ENCODE measurements at regions not wholly inside any gene's neighbourhood (a gene's known extent, or its start where the extent isn't known, plus 50 kb on each side); places are given as distances from the start of the nearest gene placed in this dataset.
A peak's percentile ranks its signal among the peaks of the same experiment; 100 is the strongest.

GRCh38 chr3:72698154-72698917 is 149.9 kb downstream of the SHQ1 start:
- DNase-seq = no peak
- intact Hi-C loops (cut with DNase I) = no loop called here

DNA sequence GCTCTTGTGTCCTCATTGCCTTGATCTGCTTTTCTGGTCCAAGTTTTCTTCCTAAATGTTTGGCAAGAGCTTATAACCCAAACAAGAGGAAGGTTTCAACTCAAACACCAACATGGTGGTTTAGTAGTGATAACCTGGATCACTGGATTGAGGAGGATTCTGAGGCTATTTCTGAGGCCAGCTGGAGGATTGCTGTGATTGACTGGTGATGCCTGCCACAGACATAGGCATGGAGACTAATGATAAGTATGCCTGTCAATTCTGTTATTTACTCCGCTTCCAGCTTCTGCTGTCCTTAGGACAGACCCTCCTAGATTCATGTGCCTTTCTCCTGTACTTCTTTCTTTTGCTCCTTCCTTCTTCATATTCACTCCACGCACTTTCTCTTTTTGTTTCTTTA is 150.5 kb downstream of the SHQ1 start:
- intact Hi-C loops (cut with DNase I) = no loop called here
- DNase-seq = no peak

- no peak for DNase-seq
- intact Hi-C loops (cut with DNase I) = no loop called here
These were observed 151.4 kb downstream of the SHQ1 start for GRCh38 chr3:72696815-72697214.

- intact Hi-C loops (cut with DNase I) = no loop called here
- peak in 1 of 42 donors; percentile 12 for DNase-seq
These were observed 153.8 kb downstream of the SHQ1 start for GRCh38 chr3:72694398-72694797.

DNA sequence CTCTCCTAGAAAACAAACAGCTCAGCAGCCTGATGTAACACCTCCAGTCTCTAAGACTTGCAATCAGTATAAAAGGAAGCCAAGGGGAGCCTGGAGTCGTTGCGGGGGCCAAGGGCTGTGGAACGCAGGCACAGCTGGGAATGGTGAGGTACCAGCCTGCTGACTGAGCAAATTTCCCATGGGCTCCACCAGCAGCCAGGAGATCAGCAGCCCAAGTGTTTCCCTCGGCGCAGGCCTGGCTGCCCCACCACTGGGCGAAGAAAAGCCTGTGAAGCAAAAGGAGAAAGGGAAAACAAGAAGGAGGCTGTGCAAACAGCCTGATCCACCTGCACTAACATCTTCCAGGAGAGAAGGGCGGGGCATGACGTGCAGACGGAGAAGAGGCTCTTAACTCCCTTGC is 155.3 kb downstream of the SHQ1 start:
- intact Hi-C loops (cut with DNase I) = no loop called here
- peak in 1 of 42 donors; percentile 14 for DNase-seq

- intact Hi-C loops (cut with DNase I) = no loop called here
- DNase-seq = no peak
These were observed 157.6 kb downstream of the SHQ1 start for GRCh38 chr3:72690629-72691028.

GRCh38 chr3:72682936-72683452 is 165.3 kb downstream of the SHQ1 start:
- no peak for DNase-seq
- intact Hi-C loops (cut with DNase I) = no loop called here

DNA sequence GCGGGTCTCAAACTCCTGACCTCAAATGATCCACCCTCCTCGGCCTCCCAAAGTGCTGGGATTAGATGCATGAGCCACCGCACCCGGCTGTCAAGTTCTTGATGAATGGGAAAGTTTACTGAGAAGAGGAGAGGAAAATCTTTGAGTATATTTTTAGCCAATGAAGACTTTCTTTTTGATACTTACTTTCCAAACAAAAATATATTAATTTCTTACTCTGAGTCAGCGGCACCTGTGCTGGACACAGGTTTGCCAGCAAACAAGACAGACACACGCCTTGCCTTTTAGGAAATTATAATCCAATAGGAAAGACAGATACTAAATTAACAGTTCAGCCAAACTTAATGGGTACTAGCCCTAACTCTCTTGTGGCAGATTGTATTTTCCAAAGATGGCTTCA is 166.6 kb downstream of the SHQ1 start:
- DNase-seq = no peak
- intact Hi-C loops (cut with DNase I) = no loop called here

DNA sequence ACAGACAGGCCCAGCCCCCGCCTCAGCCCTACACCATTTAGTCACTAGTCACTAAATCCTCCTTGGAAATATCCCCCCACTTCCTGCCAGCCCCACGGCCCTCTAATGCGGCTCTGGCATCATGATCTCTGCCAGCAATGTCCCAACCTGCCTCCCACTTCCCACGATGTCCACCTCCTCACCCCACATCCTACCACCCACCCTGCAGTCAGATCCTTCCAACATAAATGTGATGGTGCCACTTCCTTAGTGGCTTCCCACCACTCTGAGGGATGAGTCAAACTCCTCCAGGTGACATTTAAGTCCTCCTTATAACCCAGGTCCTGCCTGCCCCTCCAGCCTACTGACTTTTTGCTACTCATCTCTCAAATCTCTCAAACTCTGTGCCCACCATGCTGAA is 167.5 kb downstream of the SHQ1 start:
- DNase-seq = no peak
- intact Hi-C loops (cut with DNase I) = no loop called here

- intact Hi-C loops (cut with DNase I) = no loop called here
- peak in 27 of 42 donors; percentile 10 to 73 (median 32) for DNase-seq
These were observed 168.6 kb downstream of the SHQ1 start for GRCh38 chr3:72679540-72680198.

- no peak for DNase-seq
- intact Hi-C loops (cut with DNase I) = no loop called here
These were observed 169.4 kb downstream of the SHQ1 start for GRCh38 chr3:72678867-72679266.

GRCh38 chr3:72678380-72678779 is 169.9 kb downstream of the SHQ1 start:
- no peak for DNase-seq
- intact Hi-C loops (cut with DNase I) = no loop called here

GRCh38 chr3:72675243-72675642 is 173.0 kb downstream of the SHQ1 start:
- DNase-seq = no peak
- intact Hi-C loops (cut with DNase I) = no loop called here

DNA sequence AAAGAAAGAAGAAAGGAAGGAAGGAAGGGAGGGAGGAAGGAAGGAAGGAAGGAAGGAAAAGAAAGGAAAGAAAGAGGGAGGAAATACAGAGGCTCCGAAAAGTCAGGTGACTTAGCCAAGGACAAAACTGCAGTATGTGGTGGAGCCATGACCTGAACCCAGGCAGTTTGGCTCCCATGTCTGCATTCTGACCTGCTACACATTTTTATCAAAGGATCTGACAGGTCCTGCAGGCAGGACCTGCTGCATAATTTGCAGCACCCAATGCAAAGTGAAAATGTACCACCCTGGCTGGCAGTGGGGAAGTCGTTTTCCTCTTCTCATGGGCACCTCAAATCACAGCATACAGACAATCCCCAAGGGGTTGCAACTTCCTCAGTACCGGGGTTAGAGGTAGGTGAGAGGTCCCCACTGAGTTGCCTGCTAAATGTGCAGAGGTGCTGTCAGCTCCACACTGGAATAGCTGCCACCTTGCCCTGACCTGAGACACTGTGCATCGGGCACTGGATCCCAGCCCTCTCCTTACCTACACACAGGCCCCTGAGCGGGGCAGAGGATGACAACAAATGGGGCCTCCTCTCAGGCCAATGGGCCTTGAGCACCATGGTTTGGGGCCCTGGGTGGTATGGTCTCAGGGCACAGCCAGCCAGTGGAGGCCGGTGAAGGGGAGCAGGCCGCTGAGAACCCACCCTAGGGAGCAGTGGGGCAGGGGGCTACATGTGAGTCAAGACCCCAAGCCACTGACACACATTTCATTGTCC is 175.1 kb downstream of the SHQ1 start:
- intact Hi-C loops (cut with DNase I) = no loop called here
- no peak for DNase-seq

DNA sequence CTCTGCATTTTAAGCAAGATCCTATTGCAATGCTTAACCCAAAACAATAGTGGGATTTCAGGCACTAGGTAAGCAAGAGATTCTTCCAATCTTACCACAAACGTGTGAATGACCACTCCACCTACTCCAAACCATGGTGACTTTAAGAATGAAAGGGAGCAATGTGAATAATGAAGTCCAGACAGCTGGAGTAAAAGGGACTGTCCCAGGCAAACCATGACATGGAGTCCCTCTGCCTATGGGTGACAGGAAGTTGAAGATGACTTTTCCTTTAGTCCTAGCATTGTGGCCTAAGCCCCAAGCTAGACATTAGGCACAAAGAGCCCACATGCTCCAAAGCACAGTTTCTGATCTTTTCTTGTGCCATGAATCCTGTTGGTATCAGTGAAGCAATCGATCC is 179.0 kb downstream of the SHQ1 start:
- intact Hi-C loops (cut with DNase I) = loop anchor here (5.0 to 10.0 kb wide), 2 partner anchors 153 to 714 kb away; no protein-coding TSS in a partner anchor
- DNase-seq = no peak

DNA sequence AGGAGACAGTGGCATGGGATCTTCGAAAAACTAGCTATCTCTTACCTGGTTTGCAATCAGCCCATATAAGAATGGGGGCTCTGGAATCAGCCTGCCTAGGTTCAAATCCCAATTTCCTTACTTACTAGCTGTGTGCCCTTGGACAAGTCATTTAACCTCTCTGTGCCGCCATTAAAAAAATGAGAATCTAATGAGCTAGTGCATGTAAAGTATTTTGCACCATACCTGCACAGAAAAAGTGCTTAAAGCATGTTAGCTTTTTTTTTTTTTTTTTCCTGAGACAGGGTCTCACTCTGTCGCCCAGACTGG is 181.8 kb downstream of the SHQ1 start:
- intact Hi-C loops (cut with DNase I) = loop anchor here (5.0 to 10.0 kb wide), 2 partner anchors 156 to 712 kb away; no protein-coding TSS in a partner anchor
- DNase-seq = no peak

DNA sequence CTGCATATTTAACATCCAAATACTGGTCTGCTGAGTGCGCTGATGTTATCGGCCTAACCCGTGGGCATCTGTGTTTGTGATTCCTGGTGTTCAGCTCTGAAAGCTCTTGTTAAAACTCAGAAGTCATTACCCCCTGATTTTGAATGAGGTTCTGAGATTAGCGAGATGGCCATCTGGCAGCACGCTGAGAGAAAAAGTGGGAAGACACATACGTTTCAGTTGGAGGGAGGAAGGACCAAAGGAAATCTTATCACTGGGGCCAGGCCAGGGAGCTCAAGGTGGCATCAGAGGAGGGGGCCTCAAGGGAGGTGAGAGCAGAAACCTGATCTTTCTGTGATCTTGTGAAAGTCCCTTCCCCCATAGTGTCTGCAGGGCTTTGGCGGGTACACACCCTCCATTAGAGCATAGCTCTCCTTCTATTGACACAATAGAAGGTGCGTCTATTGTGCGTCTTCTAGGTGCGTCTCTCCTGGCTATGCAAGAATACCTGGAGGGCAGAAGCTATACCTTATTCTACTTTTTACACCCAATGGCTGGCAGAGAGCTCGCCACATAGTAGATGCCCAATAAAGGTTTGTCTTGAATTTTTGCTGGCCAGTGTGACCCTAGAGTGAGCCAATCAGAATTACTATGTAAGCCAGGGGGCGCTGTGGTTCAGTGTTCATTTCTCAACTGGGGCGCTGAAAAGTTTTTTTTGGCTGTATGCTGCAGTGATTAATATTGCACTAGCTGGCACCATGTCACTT is 182.4 kb downstream of the SHQ1 start:
- peak in 20 of 42 donors; percentile 13 to 81 (median 36) for DNase-seq
- intact Hi-C loops (cut with DNase I) = loop anchor here (5.0 to 10.0 kb wide), 2 partner anchors 156 to 711 kb away; no protein-coding TSS in a partner anchor

- DNase-seq = no peak
- intact Hi-C loops (cut with DNase I) = loop anchor here (5.0 to 10.0 kb wide), 2 partner anchors 157 to 710 kb away; no protein-coding TSS in a partner anchor
These were observed 183.1 kb downstream of the SHQ1 start for GRCh38 chr3:72665103-72665502.

All from head of caudate nucleus (tissue), 42 donors.